ENCODE measurements at regions not wholly inside any gene's neighbourhood (a gene's known extent, or its start where the extent isn't known, plus 50 kb on each side); places are given as distances from the start of the nearest gene placed in this dataset.

- Histone ChIP-seq H3K9me3 (ENCODE audit: insufficient read depth, low read depth, low read length) (no peaks in the 10 kb centered on the region), H3F3A (ENCODE audit: low read depth) (no peaks in the 10 kb centered on the region), H3K9me2 (replicated peaks; ENCODE audit: low read depth, low read length) (no peaks in the 10 kb centered on the region), H3K9ac (ENCODE audit: low read depth, low read length, poor library complexity, severe bottlenecking) (no peak overlapping the region), H3K4me3 (ENCODE audit: low read length, poor library complexity, severe bottlenecking) (no peak overlapping the region), H3K79me2 (ENCODE audit: insufficient read depth, low read length) (no peaks in the 10 kb centered on the region), H2AFZ (ENCODE audit: low read length) (no peak overlapping the region), H3K4me1 (ENCODE audit: insufficient read depth, low read length, poor library complexity, severe bottlenecking) (no peaks in the 10 kb centered on the region), H3K27me3 (ENCODE audit: insufficient read depth, low read length, poor library complexity, severe bottlenecking) (no peaks in the 10 kb centered on the region), H3K4me2 (ENCODE audit: low read depth, low read length, poor library complexity, severe bottlenecking) (no peak overlapping the region), H3K36me3 (ENCODE audit: insufficient read depth, low read length) (no peaks in the 10 kb centered on the region), H4K20me1 (ENCODE audit: insufficient read depth, low read length, poor library complexity, severe bottlenecking) (no peaks in the 10 kb centered on the region)
- TF ChIP-seq EZH2phosphoT487 (IDR thresholded peaks at IDR 0.05; ENCODE audit: borderline replicate concordance) (no peak), CTCF (conservative IDR thresholded peaks at IDR 0.05; ENCODE audit: low read length) (no peak)
Measured at GRCh38 chr9:85334228-85334627, 407.5 kb downstream of the AGTPBP1 start.

- Histone ChIP-seq H3K4me2 (ENCODE audit: low read depth, low read length, poor library complexity, severe bottlenecking) (no peak overlapping the region), H3K9ac (ENCODE audit: low read depth, low read length, poor library complexity, severe bottlenecking) (no peak overlapping the region), H3K79me2 (ENCODE audit: insufficient read depth, low read length) (no peaks in the 10 kb centered on the region), H3K36me3 (ENCODE audit: insufficient read depth, low read length) (no peaks in the 10 kb centered on the region), H4K20me1 (ENCODE audit: insufficient read depth, low read length, poor library complexity, severe bottlenecking) (no peaks in the 10 kb centered on the region), H3K4me3 (ENCODE audit: low read length, poor library complexity, severe bottlenecking) (no peak overlapping the region), H3F3A (ENCODE audit: low read depth) (no peaks in the 10 kb centered on the region), H3K9me2 (replicated peaks; ENCODE audit: low read depth, low read length) (no peaks in the 10 kb centered on the region), H3K9me3 (ENCODE audit: insufficient read depth, low read depth, low read length) (no peaks in the 10 kb centered on the region), H2AFZ (ENCODE audit: low read length) (no peak overlapping the region), H3K4me1 (ENCODE audit: insufficient read depth, low read length, poor library complexity, severe bottlenecking) (no peaks in the 10 kb centered on the region), H3K27me3 (ENCODE audit: insufficient read depth, low read length, poor library complexity, severe bottlenecking) (no peaks in the 10 kb centered on the region)
- TF ChIP-seq EZH2phosphoT487 (IDR thresholded peaks at IDR 0.05; ENCODE audit: borderline replicate concordance) (no peak), CTCF (conservative IDR thresholded peaks at IDR 0.05; ENCODE audit: low read length) (peak; percentile 54)
Measured at GRCh38 chr9:85332487-85332886, 409.3 kb downstream of the AGTPBP1 start.

GRCh38 chr9:85331626-85332025 is 410.1 kb downstream of the AGTPBP1 start:
- H3K9me2 ChIP-seq (replicated peaks; ENCODE audit: low read depth, low read length) = no peaks in the 10 kb centered on the region
- no peaks in the 10 kb centered on the region for H4K20me1 ChIP-seq (ENCODE audit: insufficient read depth, low read length, poor library complexity, severe bottlenecking)
- no peaks in the 10 kb centered on the region for H3K9me3 ChIP-seq (ENCODE audit: insufficient read depth, low read depth, low read length)
- TF ChIP-seq EZH2phosphoT487 (IDR thresholded peaks at IDR 0.05; ENCODE audit: borderline replicate concordance) (no peak), CTCF (conservative IDR thresholded peaks at IDR 0.05; ENCODE audit: low read length) (no peak)
- no peaks in the 10 kb centered on the region for H3F3A ChIP-seq (ENCODE audit: low read depth)
- H3K27me3 ChIP-seq (ENCODE audit: insufficient read depth, low read length, poor library complexity, severe bottlenecking) = no peaks in the 10 kb centered on the region
- no peaks in the 10 kb centered on the region for H3K4me1 ChIP-seq (ENCODE audit: insufficient read depth, low read length, poor library complexity, severe bottlenecking)
- no peaks in the 10 kb centered on the region for H3K36me3 ChIP-seq (ENCODE audit: insufficient read depth, low read length)
- no peak overlapping the region for H3K4me3 ChIP-seq (ENCODE audit: low read length, poor library complexity, severe bottlenecking)
- H3K4me2 ChIP-seq (ENCODE audit: low read depth, low read length, poor library complexity, severe bottlenecking) = no peak overlapping the region
- H3K9ac ChIP-seq (ENCODE audit: low read depth, low read length, poor library complexity, severe bottlenecking) = no peak overlapping the region
- no peak overlapping the region for H2AFZ ChIP-seq (ENCODE audit: low read length)
- no peaks in the 10 kb centered on the region for H3K79me2 ChIP-seq (ENCODE audit: insufficient read depth, low read length)

Measured in Loucy (cell line).